ENCODE measurements at regions not wholly inside any gene's neighbourhood (a gene's known extent, or its start where the extent isn't known, plus 50 kb on each side); places are given as distances from the start of the nearest gene placed in this dataset.

GRCh38 chr5:74013222-74013621 is 387.2 kb downstream of the ARHGEF28 start:
- no peak for DNase-seq

- no peak for DNase-seq
Observed at GRCh38 chr5:74009502-74009901, 383.5 kb downstream of the ARHGEF28 start.

GRCh38 chr5:74007193-74007592 is 381.2 kb downstream of the ARHGEF28 start:
- DNase-seq: no peak

- DNase-seq: no peak
Observed at GRCh38 chr5:73999297-73999696, 373.3 kb downstream of the ARHGEF28 start.

GRCh38 chr5:73998489-73998888 is 372.5 kb downstream of the ARHGEF28 start:
- no peak for DNase-seq

GRCh38 chr5:73997960-73998359 is 372.0 kb downstream of the ARHGEF28 start:
- no peak for DNase-seq

GRCh38 chr5:73996151-73996755 is 370.3 kb downstream of the ARHGEF28 start:
- no peak for DNase-seq

GRCh38 chr5:73994963-73995362 is 369.0 kb downstream of the ARHGEF28 start:
- DNase-seq: no peak
